Tibial nerve (tissue), 3 donors: ENCODE measurements at regions not wholly inside any gene's neighbourhood (a gene's known extent, or its start where the extent isn't known, plus 50 kb on each side); places are given as distances from the start of the nearest gene placed in this dataset.

Experiments used
- EP300 ChIP-seq, 2 donors: sonication (generic); formaldehyde crosslinking; IDR thresholded peaks; one replicate each; pipeline ENCODE4 v1.6.1; 2017; ENCODE audit warnings: antibody characterized with exemption in 2 of 2, mild to moderate bottlenecking in 1 of 2
- POLR2A ChIP-seq, 2 donors: fragments of 450-650 bp; IDR thresholded peaks; one replicate each; pipeline ENCODE4 v1.6.1; 2017; ENCODE audit warnings: antibody characterized with exemption in 2 of 2, mild to moderate bottlenecking in 2 of 2, moderate library complexity in 2 of 2

DNA sequence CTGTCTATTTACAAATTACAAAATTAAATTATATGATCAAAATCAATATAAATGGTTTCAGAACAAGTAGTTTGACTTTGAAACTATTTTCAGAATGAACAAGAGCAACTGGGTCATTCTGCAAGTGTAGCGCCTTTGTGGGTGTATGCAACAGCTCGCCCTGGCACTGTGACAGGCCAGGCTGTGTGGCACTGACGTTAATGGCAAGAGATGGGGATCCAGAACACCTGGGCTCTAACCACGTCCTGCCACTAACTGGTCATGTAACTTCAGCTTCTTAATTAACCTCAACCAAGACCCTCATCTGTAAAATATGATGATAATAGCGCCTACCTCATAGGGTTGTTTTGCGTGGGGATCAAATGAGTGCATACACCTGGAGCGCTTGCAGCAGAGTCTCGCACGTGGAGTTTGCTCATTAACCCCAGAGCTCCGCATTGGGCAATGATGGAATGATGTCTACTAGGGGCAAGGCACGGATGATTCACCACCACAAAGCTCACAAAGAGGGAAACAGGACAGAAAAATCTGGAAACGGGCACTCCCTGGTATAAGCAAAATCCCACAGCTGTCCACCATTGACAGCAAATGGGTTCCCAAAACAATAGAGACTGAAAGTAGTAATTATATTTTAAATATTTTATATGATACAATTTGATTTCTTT is 639.4 kb downstream of the SEMA5A start:
- no peak for TF ChIP-seq POLR2A (IDR thresholded peaks at IDR 0.05)
- no peak for TF ChIP-seq EP300 (IDR thresholded peaks at IDR 0.05)
